GM21619 (cell line): ENCODE measurements at regions not wholly inside any gene's neighbourhood (a gene's known extent, or its start where the extent isn't known, plus 50 kb on each side); places are given as distances from the start of the nearest gene placed in this dataset.

Experiments
- ATAC-seq: cut with Tn5 transposase; IDR thresholded peaks from one replicate; pipeline ENCODE4 v1.9.1; 2021; ENCODE audit not compliant: unreplicated experiment

DNA sequence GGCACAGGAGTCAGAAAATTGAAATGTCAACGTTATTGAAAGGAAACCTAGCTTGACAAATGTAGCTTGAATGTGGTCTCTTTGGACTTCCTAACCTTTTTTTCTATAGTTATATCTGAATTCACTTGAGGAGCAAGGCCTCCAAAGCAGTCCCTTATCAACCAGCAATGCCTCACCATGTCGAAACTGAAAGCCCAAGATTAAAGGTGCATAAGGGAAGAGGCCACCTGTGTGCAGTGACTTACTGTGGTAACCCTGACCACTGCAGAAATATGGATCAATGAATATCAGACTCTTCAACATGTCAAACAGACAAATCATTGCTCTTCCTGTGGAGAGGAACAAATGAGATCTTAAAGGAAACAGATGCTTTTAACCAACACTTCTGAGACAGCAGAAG is 95.0 kb upstream of the GIMD1 start:
- no peak for ATAC-seq

DNA sequence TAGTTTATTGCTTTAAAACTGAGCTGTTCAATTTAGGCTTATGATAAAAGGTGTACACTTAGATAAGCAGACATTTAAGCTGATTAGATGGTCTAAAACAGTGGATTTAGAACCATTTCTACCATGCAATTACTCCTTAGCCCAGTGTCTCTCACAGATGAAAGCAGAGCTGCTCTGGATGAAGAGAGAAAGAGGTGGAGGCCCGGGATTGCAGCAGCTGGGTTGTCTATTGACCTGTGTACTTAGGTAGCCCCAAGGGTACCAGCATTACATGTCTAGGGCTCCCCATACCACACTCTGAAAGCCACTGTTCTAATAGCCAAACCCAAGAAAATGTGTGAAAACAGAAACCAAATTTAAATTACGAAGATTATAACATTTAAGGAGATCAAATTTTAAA is 86.0 kb upstream of the GIMD1 start:
- no peak for ATAC-seq

DNA sequence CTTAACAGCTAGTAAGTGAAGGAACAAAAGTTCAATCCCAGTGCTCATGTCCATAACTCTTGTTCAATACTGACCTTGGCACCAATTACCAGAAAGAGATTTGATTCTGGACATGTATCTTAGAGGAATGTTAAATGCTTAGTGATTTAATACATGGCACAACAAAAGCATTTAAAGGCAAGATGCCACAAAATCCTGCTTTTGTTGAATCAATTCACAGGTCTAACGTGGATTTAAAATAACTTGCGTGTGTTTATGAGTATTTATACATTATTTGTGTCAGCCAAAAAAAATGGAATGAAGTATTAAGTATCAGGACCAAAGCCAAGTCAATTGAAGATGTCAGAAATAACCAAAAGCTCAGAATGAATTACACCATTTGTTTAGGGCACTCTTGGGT is 85.4 kb upstream of the GIMD1 start:
- no peak for ATAC-seq

DNA sequence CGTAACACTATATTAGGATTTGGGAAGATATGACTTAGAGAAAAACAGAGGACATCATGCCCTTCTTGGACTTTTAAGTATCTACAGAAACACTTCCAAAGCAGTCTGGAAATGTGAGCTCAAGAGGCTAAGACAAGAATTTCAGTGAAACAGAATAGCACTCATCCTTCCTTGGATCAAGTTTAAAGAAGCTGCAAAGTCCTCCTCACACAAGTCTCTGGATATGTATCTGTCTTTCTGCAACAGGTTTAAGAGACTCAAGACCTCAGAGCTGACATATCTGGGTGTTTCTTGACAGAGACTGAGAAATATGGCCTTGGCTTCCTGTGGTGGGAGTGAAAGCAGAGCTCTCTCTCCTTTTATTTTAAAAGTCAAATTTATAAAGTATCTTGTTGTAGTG is 82.5 kb upstream of the GIMD1 start:
- ATAC-seq, result no peak

DNA sequence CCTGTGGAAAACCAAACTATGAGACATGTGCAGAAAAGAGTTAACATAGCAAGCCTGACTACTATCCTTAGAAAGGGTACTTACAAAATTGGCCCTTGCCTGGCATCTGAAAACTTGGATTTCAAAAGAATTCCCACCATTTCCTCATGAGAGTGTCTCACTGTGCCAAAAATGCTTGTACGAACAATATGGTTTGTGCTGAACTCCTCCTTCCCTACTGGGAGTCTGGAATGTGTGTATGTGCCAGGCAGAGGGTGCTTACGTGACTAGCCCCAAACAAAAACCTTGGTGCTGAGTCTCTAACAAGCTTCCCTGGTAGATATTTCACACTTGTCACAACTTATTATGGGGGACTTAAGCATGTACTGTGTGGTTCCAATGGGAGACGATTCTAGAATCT is 81.7 kb upstream of the GIMD1 start:
- no peak for ATAC-seq

DNA sequence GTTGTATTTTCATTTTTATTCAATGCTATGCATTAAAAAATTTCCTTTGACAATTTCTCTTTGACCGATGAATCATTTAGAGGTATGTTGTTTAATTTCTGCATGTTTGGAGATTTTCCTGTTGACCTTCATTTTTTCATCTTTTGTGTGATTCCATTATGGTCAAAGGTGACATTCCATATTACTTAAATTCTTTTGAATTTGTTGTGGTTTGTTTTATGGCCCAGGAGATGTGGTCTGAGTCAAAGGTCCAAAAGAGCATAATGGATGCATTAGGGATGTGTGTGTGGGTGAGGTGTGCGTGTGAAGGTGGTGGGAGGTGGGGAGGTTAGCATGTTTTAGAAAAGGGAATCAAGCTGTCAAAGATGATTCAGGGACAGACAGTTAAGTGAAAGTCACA is 76.0 kb upstream of the GIMD1 start:
- no peak for ATAC-seq

DNA sequence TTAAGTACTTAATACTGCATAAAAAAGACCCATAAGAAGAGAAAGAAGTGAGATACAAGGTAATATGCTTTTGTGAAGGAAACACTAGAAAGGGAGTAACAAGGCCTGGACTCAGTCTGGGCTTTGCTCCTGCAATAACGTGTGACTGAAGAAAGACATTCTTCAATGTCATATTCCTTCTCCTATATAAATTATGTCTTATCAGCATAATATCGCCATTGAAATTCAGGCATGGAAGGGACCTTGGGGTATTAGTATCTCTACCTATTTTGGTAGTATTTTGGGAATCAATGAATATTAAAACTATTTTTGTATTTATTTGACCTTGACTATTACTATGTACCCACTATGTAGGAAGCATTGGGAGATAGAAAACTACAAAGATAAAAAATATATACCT is 62.2 kb upstream of the GIMD1 start:
- no peak for ATAC-seq

DNA sequence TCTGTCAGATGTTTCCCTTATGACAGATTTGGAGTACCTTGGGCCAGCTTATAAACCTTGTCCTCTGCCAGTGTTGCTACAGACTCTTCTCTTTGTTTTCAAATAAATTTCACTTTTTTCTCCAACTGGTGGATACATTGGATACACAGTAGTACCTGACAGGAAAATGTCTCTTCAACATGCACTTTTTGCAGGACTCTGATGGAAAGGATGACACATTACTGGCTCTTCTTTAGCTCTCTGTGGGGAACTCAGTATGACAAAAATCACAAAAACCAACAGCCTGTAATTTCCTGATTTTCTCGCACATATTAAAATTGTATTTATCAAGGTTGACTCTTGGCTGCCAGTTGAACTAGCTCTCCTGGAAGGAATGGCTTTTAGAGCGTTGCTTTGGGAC is 61.3 kb upstream of the GIMD1 start:
- ATAC-seq, result no peak

DNA sequence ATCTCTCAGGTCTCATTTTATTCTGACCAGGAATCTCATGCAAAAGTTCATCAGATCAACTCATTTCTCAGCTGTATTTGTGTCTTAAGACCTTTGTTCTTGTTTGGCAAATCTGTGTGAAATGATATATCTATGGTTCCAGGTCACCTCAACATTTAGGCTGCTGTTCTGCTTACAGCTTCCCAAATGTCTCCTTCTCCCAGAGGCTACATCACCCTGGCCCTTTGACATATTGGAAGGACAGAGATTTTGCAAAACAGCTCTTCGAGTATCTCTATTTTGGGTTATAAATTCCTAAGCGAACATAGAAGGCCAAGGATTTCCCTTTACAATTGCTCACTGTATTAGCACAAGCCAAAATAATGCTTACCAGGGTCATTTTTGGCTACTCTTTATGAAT is 57.5 kb upstream of the GIMD1 start:
- no peak for ATAC-seq

DNA sequence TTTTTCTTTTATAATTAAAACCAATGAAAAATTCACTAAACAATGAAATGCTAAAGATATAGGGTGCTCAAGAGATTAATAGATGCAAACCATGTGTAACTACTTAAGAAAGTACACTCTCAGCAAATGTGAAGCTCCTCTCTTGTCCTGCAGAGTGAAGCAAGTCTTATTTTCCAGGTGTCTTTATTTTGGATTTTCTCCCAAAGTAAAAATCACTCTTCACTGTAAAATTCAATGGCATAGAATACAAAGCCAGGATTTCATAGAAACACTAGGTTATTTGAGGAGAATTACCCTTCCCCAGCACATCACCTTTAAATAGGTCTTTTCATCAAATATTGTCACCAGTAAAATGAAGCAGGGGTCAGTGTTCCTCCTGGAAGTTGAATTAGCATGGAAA is 57.0 kb upstream of the GIMD1 start:
- ATAC-seq, result no peak

DNA sequence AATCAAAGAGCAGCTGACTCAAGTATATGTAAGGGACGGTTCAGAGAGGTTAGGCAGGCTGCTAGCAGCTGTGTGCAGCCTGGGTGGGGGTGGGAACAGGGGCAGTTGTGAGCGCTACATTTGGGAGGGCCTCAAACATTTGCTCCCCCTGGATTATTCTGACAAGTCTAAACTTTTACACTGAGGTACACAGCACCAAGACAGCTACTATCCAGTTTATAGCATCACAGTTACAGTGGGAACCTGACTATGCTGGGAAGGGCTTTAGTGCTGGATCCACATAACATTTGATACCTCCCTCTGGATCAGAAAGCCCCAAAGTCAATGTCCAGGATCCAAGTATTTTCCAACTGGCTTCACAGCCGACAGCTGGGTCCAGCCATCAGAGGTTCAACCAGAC is 55.8 kb upstream of the GIMD1 start:
- ATAC-seq, result no peak

DNA sequence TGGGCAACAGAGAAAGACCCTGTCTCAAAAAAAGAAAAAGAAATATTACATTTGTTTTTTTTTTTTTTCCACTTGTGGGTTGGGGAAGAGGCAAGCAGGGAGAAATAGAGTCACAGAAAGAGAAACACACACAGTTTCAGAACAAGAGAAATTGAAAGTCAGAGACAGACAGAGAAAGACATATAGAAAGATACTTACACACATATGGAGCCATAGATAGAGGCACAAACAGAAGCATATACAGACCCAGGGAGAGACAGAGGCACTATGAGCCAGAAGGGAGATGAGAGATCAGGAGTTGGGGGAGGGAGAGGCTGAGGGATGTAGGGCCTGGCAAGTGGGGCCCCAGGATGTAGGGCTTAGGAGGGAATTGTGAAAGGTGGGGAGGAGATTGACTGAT is 55.2 kb upstream of the GIMD1 start:
- ATAC-seq, result no peak

DNA sequence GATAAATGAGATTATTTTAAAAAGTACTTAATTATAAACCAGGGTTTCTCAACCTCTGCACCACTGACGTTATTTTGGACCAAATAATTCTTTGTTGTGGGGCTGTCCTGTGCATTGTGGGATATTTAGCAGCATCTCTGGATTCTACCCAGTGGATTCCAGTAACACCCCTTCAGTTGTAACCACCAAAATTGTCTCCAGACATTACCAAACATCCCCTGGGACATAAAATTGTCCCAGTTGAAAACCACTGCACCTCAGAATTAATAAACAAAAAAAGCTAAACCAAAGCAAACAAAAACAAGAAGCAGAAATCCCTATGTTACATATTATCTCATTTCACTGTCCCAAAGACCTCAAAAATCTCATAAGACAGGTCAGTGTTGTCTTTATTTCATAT is 54.2 kb upstream of the GIMD1 start:
- no peak for ATAC-seq

DNA sequence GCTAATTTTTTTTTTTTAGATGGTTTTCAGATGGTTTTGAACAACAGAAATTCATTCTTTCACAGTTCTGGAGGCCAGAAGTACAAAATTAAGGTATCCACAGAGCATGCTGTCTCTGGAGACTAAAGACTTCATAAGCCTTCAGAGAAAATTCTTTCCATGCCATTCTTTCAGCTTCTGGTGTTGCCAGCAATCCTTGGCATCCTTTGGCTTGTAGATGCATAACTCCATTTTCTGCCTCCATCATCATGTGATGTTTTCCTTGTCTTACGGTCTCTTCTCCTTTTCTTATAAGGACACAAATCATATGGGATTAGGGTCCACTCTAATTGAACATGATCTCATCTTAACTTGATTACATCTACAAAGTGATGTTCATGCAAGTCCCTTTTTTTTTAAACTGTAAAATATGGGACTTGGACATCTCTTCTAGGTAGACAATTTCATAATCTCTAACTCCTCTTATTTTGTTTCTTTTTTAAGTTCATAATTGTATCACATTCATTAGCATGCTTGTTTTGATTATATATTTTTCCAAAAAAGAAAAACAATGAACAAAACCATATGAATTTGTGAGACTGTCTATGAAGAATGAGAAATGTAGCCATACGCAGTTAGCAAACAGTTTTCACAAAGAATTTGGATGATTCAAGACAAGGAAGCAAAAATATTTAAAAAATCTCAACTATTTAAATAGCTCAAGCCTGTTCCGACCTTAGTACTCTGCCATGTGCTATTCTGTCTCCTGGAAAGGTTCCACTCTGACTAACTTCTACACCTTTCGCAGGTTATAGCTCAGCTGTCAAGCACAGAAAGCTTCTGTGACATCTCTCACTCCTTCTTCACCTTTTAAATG is 53.1 kb upstream of the GIMD1 start:
- ATAC-seq, result no peak

DNA sequence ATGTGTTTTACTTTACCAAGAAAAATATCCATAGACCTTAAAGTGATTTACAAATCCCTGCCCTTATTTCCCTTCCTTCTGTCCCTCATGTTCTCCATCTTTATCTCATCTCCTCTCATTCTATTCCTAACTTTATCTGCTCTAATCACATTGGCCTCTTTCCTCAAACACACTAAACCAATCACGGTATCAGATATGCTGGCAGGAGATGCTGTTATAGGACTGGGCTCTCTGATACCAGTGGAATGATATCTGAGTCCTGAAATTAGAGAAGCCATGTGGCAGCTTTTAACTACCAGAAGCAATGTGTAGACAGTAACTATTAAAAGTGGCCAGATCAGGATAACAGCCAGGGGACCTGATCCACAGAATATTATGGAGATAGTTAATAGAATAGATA is 49.9 kb upstream of the GIMD1 start:
- no peak for ATAC-seq
